LNCAP (cell line): ENCODE measurements at regions not wholly inside any gene's neighbourhood (a gene's known extent, or its start where the extent isn't known, plus 50 kb on each side); places are given as distances from the start of the nearest gene placed in this dataset.

ENCODE experiments used
- TF ChIP-seq, protein P1 (sequence below): fragments of 450-650 bp; IDR thresholded peaks from 2 replicates; pipeline ENCODE4 v1.5.1; 2017; ENCODE audit warnings: mild to moderate bottlenecking

DNA sequence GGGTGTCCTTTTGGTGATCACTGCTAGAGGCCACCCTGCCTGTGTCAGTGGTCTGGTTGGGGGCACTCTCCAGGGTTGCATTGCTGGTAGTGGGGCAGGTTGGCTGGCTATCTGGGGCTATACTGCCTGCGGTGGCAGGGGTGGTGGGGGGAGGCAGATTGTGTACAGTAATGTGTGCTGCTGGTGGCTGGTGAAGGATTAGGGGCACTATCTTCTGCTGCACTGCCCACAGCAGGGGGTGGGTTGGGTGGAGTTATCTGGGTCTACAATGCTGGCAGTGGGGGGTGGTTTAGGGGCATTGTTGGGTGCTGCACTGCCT lies 204.0 kb upstream of the WSB1 start:
- TF ChIP-seq, protein P1, sequence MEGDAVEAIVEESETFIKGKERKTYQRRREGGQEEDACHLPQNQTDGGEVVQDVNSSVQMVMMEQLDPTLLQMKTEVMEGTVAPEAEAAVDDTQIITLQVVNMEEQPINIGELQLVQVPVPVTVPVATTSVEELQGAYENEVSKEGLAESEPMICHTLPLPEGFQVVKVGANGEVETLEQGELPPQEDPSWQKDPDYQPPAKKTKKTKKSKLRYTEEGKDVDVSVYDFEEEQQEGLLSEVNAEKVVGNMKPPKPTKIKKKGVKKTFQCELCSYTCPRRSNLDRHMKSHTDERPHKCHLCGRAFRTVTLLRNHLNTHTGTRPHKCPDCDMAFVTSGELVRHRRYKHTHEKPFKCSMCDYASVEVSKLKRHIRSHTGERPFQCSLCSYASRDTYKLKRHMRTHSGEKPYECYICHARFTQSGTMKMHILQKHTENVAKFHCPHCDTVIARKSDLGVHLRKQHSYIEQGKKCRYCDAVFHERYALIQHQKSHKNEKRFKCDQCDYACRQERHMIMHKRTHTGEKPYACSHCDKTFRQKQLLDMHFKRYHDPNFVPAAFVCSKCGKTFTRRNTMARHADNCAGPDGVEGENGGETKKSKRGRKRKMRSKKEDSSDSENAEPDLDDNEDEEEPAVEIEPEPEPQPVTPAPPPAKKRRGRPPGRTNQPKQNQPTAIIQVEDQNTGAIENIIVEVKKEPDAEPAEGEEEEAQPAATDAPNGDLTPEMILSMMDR, result no peak

DNA sequence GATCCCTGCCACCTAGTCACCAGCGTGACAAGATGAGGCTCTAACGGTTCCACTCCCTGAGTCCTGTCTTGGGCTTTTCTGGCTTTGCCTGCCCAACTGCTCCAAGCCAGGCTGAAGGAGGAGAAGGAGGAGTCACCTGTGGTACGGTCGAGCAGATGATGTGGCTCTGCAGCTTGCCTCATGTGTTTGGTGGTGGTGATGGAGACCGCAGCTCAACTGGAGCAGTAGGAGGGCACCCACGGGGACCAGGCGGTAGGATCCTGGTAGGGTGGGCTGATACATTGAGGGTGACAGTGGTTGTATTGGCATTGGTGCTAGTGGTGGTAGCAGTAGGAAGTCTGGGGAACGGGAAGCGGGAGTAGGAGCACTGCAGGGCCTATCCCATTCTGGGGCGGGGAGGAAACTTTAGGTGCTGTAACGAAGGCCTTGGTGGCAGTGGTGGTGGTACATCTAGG lies 202.8 kb upstream of the WSB1 start:
- TF ChIP-seq, protein P1, result no peak

DNA sequence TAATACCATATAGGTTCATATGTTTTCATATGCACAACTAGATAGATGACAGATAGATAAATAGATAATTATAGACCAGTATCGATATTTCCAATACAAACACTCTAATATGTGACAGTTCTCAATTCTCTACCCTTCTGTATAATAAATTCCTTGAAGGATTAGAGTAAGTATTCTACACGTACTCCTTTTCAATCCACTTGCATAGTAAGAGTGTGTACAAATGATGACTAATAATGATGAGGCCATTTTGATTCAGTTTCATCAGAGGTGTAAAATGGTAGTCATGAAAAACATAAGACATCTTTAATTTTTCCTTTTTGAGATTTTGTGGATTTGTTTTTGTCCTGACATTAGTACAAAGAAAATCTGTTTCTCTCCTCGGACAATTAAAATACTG lies 188.3 kb upstream of the WSB1 start:
- TF ChIP-seq, protein P1, result no peak

DNA sequence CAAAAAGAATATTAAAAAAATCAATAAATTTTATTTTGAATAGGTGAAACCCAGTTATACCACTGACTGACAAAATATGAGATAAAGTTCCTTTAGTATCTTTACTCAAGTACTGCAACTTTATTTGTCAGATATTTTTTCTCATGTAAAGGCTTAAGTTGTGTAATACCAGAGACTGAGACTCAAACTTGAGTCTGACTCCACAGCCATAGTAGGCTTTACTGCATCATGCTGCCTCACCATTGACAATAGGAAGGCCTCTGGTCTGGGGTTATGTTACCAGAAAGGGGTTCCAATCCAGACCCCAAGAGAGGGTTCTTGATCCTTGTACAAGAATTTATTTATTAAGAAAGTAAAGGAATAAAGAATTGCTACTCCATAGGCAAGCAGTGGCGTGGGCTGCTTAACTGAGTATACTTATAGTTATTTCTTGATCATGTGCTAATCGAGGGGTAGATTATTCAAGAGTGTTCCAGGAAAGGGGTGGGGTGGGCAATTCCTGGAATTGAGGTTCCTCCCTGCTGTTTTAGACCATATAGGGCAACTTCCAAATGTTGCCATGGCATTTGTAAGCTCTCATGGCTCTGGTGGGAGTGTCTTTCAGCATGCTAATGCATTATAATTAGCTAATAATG lies 187.4 kb upstream of the WSB1 start:
- TF ChIP-seq, protein P1, result no peak

DNA sequence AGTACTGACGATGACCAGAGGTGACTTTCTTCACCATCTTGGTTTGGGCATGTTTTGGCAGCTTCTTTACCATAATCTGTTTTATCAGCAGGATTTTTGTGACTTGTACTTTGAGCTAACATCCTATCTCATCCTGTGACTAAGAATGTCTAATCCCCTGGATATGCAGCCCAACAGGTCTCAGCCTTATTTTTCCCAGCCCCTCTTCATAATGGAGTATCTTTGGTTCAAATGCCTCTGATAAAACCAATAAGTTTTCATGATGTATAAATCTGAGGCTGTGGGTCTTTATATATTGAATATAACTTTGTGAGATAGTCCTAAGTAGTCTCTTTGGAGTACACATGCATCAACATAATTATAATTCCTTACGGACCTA lies 186.9 kb upstream of the WSB1 start:
- TF ChIP-seq, protein P1, result no peak

DNA sequence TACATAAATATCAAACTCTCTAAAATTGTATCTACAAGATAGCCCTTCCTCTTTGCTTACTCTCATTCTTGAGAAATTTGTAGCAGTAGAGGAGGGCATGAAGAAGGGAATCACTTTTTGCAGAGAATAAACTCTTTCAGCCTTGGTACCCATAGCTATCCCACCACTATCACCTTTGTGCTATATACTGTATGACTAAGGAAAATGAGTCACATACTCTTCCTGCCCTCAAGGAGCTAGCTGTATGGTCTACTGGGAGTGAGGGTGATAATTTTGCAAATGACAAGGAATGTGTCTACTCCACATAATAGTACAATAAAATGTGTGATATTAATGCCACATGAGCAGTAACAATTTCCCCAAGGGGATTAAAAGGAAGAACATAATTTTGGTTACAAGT lies 184.6 kb upstream of the WSB1 start:
- TF ChIP-seq, protein P1, result no peak

DNA sequence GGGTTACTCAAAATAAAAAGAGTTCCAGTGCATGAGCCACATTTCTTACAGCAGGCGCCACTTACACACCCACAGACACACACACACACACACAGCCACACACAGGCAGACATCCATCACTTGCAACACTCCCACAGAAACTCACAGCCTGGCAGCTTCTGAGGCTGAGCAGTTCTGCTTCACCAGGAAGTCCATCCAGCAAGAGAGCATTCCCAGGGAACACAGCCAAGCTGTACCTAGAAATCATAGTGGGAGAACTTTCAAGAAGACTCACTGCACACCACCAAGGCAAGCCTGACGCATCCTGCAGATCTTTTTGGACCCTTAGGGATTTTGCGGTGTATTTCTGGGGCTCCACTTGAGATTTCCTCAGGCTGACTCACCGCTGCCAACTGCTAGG lies 140.9 kb upstream of the WSB1 start:
- TF ChIP-seq, protein P1, result no peak

DNA sequence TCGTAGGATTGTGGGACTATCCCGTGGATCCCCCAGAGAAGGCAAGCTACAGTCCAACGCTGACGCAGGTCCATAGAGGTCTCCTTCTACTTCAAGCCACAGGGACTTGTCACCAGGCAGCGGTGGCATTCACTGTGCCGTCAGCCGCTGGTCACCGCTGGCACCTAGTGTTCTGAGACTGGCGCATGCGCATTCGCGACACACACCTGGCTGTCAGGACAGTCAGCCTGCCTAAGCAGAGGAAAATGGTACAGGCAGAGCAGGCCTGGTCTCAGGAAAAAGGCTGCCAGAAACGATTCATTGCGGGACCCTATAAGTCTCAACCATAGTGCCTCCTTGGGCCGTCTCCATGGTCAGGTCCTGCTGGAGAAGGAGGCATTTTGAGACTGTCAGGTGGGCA lies 138.0 kb upstream of the WSB1 start:
- TF ChIP-seq, protein P1, result no peak
